ENCODE measurements at regions not wholly inside any gene's neighbourhood (a gene's known extent, or its start where the extent isn't known, plus 50 kb on each side); places are given as distances from the start of the nearest gene placed in this dataset.

DNA sequence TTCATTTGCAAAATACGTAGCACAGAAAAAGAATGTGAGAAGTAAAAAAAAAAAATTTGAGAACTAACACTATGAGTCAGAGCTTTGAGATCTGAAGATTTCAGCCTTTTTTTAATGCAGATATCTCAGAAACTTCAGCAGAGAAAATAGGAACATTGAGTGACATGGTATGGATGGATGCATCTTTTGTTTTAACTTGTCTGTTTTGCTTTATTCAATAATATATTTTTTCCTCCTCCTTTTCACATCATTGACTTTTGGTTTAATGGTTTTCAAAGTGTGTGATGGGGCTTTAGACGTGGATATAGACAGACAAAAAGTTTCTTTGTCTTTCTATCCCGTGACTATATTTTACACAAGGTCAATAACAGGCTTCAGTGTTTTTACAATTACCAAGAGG lies 426.7 kb upstream of the FRG2C start:
- dilution Hi-C loops (cut with HindIII; ENCODE audit: low sequenced_read_pairs, unreplicated experiment) (no loop called here), intact Hi-C loops (cut with micrococcal nuclease) (no loop called here), in situ Hi-C loops (cut with MboI; ENCODE audit: low sequenced_read_pairs) (no loop called here)
- no peak overlapping the region for H3K4ac ChIP-seq (ENCODE audit: low read depth, low read length)
- H3K9ac ChIP-seq (ENCODE audit: low read depth, low read length): no peak overlapping the region
- H3K56ac ChIP-seq (ENCODE audit: extremely low read depth, insufficient read depth, low read length): no peak overlapping the region
- no peak overlapping the region for H2BK120ac ChIP-seq (ENCODE audit: low read depth, low read length)
- TF ChIP-seq, protein P1, sequence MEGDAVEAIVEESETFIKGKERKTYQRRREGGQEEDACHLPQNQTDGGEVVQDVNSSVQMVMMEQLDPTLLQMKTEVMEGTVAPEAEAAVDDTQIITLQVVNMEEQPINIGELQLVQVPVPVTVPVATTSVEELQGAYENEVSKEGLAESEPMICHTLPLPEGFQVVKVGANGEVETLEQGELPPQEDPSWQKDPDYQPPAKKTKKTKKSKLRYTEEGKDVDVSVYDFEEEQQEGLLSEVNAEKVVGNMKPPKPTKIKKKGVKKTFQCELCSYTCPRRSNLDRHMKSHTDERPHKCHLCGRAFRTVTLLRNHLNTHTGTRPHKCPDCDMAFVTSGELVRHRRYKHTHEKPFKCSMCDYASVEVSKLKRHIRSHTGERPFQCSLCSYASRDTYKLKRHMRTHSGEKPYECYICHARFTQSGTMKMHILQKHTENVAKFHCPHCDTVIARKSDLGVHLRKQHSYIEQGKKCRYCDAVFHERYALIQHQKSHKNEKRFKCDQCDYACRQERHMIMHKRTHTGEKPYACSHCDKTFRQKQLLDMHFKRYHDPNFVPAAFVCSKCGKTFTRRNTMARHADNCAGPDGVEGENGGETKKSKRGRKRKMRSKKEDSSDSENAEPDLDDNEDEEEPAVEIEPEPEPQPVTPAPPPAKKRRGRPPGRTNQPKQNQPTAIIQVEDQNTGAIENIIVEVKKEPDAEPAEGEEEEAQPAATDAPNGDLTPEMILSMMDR (conservative IDR thresholded peaks at IDR 0.05; ENCODE audit: low read depth, low read length): no peak
- no peak for ATAC-seq (ENCODE audit: low read depth)
- DNase-seq: no peak
- CTCF ChIA-PET: no interaction called here
- no peaks in the 10 kb centered on the region for H3K36me3 ChIP-seq (ENCODE audit: control insufficient read depth, insufficient read depth, low read length)
- no peaks in the 10 kb centered on the region for H4K20me1 ChIP-seq (ENCODE audit: insufficient read depth, low read length)
- H2AK5ac ChIP-seq (ENCODE audit: low read depth, low read length): no peak overlapping the region
- no peak overlapping the region for H3K18ac ChIP-seq (ENCODE audit: low read depth, low read length)
- H2BK15ac ChIP-seq (ENCODE audit: low read depth, low read length): no peak overlapping the region
- H2BK5ac ChIP-seq (ENCODE audit: low read depth, low read length, poor library complexity, severe bottlenecking): no peak overlapping the region
- H2BK20ac ChIP-seq (ENCODE audit: low read depth, low read length): no peak overlapping the region
- H3K27me3 ChIP-seq (ENCODE audit: control insufficient read depth, insufficient read depth, low read length): no peaks in the 10 kb centered on the region
- WGBS, 2 experiments (ENCODE audit: extremely low coverage in 2 of 2, insufficient read length in 1 of 2): no CpG with 5 or more reads among the region's 3 CpGs
- H3K79me1 ChIP-seq (ENCODE audit: low read depth in 1 of 2, low read length in 2 of 2): no peaks in the 10 kb centered on the region
- no peak overlapping the region for H4K8ac ChIP-seq (ENCODE audit: low read depth in 2 of 2, low read length in 2 of 2)
- no peak overlapping the region for H2AFZ ChIP-seq (replicated peaks; ENCODE audit: low read length, poor library complexity)
- no TSS peak for BruUV-seq (replicated peaks)
- H3K4me1 ChIP-seq (ENCODE audit: control insufficient read depth, insufficient read depth, low read length): no peaks in the 10 kb centered on the region
- H3K23ac ChIP-seq (ENCODE audit: low read depth, low read length): no peak overlapping the region
- no peak overlapping the region for H4K5ac ChIP-seq (ENCODE audit: low read depth, low read length)
- H3K14ac ChIP-seq (replicated peaks; ENCODE audit: low read depth, low read length): no peak overlapping the region
- POLR2A ChIA-PET (ENCODE audit: unreplicated experiment): no interaction called here
- H3K9me1 ChIP-seq (ENCODE audit: insufficient read depth, low read length): no peaks in the 10 kb centered on the region
- no peak overlapping the region for H3K27ac ChIP-seq (ENCODE audit: insufficient read depth, low read length)
- no peak overlapping the region for H4K91ac ChIP-seq (ENCODE audit: insufficient read depth, low read depth, low read length)
- no peak overlapping the region for H2AK9ac ChIP-seq (replicated peaks; ENCODE audit: low read depth, low read length, poor library complexity)
- H3K9me3 ChIP-seq (ENCODE audit: control insufficient read depth, insufficient read depth, low read length): no peaks in the 10 kb centered on the region
- no peak overlapping the region for H3K4me2 ChIP-seq (ENCODE audit: low read depth, low read length)
- H3K4me3 ChIP-seq (ENCODE audit: insufficient read depth, low read depth, low read length): no peak overlapping the region

Data from IMR-90 (cell line).